ENCODE measurements at regions not wholly inside any gene's neighbourhood (a gene's known extent, or its start where the extent isn't known, plus 50 kb on each side); places are given as distances from the start of the nearest gene placed in this dataset.

- no peak overlapping the region for H3K27ac ChIP-seq
- ATAC-seq (ENCODE audit: low FRiP score in 2 of 2) (no peak), DNase-seq (no peak)
- no peaks in the 10 kb centered on the region for H3K27me3 ChIP-seq
- no peaks in the 10 kb centered on the region for H3K4me1 ChIP-seq
- WGBS, 2 donors, result 79 to 84% methylated on average over 3 of the region's 3 CpGs
- TF ChIP-seq EP300 (IDR thresholded peaks at IDR 0.05) (no peak), POLR2AphosphoS5 (IDR thresholded peaks at IDR 0.05) (no peak), POLR2A (IDR thresholded peaks at IDR 0.05) (no peak)
- TF ChIP-seq, protein P1, sequence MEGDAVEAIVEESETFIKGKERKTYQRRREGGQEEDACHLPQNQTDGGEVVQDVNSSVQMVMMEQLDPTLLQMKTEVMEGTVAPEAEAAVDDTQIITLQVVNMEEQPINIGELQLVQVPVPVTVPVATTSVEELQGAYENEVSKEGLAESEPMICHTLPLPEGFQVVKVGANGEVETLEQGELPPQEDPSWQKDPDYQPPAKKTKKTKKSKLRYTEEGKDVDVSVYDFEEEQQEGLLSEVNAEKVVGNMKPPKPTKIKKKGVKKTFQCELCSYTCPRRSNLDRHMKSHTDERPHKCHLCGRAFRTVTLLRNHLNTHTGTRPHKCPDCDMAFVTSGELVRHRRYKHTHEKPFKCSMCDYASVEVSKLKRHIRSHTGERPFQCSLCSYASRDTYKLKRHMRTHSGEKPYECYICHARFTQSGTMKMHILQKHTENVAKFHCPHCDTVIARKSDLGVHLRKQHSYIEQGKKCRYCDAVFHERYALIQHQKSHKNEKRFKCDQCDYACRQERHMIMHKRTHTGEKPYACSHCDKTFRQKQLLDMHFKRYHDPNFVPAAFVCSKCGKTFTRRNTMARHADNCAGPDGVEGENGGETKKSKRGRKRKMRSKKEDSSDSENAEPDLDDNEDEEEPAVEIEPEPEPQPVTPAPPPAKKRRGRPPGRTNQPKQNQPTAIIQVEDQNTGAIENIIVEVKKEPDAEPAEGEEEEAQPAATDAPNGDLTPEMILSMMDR (IDR thresholded peaks at IDR 0.05), result no peak
- no peak overlapping the region for H3K4me3 ChIP-seq
- no peaks in the 10 kb centered on the region for H3K36me3 ChIP-seq
- no peaks in the 10 kb centered on the region for H3K9me3 ChIP-seq
Measured at GRCh38 chr2:156115338-156115737, 217.2 kb downstream of the NR4A2 start.

GRCh38 chr2:156112323-156112722 is 220.2 kb downstream of the NR4A2 start:
- DNase-seq (no peak), ATAC-seq (ENCODE audit: low FRiP score in 2 of 2) (no peak)
- no peak overlapping the region for H3K27ac ChIP-seq
- H3K36me3 ChIP-seq, result no peaks in the 10 kb centered on the region
- no peaks in the 10 kb centered on the region for H3K9me3 ChIP-seq
- whole genome bisulfite sequencing, 2 donors, result 76 to 86% methylated on average over 1 of the region's 1 CpG
- H3K4me3 ChIP-seq, result no peak overlapping the region
- H3K27me3 ChIP-seq, result no peaks in the 10 kb centered on the region
- no peak for TF ChIP-seq POLR2AphosphoS5 (IDR thresholded peaks at IDR 0.05)
- TF ChIP-seq POLR2A (IDR thresholded peaks at IDR 0.05), result no peak
- TF ChIP-seq, protein P1 (IDR thresholded peaks at IDR 0.05), result no peak
- TF ChIP-seq EP300 (IDR thresholded peaks at IDR 0.05), result no peak
- H3K4me1 ChIP-seq, result no peaks in the 10 kb centered on the region

DNA sequence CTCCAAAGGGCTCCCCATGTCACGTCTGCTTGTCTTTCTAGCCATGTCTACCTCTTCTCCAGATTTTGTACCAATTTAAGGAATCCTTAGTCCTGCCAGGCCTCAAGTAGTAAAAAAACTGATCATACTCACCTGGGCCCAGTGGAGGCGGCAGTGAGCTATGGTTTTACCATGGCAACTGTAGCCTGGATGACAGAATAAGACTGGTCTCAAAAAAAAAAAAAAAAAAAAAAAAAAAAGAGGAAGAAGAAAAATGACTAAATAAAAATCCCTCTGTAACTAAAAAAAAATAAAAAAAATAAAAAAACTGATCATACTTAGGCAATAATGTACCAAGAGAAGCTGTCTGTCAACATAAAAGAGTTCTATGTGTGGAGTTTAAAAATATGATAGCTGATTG is 221.6 kb downstream of the NR4A2 start:
- ATAC-seq (ENCODE audit: low FRiP score in 2 of 2), result no peak
- Histone ChIP-seq H3K4me1 (no peaks in the 10 kb centered on the region), H3K9me3 (no peaks in the 10 kb centered on the region), H3K27ac (no peak overlapping the region), H3K27me3 (no peaks in the 10 kb centered on the region), H3K4me3 (no peak overlapping the region), H3K36me3 (no peaks in the 10 kb centered on the region)
- TF ChIP-seq, protein P1 (IDR thresholded peaks at IDR 0.05), result no peak
- no peak for TF ChIP-seq POLR2AphosphoS5 (IDR thresholded peaks at IDR 0.05)
- TF ChIP-seq POLR2A (IDR thresholded peaks at IDR 0.05), result no peak
- no peak for TF ChIP-seq EP300 (IDR thresholded peaks at IDR 0.05)
- no peak for DNase-seq
- WGBS, 2 donors, result 43 to 55% methylated on average over 2 of the region's 2 CpGs

DNA sequence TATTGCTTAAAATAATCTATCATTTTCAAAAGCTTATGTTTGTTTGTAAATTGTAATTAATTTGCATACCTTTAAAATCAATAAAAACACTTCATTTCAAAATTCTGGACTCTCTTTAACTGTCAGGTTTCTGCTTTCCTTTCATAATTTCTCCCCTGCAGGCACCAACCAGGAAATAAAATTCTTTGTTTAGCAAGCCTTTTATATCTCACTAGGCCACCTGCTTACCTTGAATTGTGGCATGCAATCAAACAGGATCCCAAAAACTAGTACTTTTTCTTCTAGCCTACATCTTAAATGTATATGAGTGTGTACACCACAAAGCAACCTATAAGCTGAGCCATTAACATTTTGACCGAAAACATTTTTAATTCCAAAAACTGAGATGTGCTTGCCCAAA is 233.1 kb downstream of the NR4A2 start:
- no peak overlapping the region for H3K27ac ChIP-seq
- no peak for ATAC-seq (ENCODE audit: low FRiP score in 2 of 2)
- no peak for TF ChIP-seq POLR2AphosphoS5 (IDR thresholded peaks at IDR 0.05)
- TF ChIP-seq, protein P1 (IDR thresholded peaks at IDR 0.05), result no peak
- no peak overlapping the region for H3K4me3 ChIP-seq
- H3K36me3 ChIP-seq, result no peaks in the 10 kb centered on the region
- no peak for DNase-seq
- H3K27me3 ChIP-seq, result no peaks in the 10 kb centered on the region
- no peaks in the 10 kb centered on the region for H3K4me1 ChIP-seq
- H3K9me3 ChIP-seq, result no peaks in the 10 kb centered on the region
- 95 to 97% methylated on average over 1 of the region's 1 CpG for WGBS, 2 donors

DNA sequence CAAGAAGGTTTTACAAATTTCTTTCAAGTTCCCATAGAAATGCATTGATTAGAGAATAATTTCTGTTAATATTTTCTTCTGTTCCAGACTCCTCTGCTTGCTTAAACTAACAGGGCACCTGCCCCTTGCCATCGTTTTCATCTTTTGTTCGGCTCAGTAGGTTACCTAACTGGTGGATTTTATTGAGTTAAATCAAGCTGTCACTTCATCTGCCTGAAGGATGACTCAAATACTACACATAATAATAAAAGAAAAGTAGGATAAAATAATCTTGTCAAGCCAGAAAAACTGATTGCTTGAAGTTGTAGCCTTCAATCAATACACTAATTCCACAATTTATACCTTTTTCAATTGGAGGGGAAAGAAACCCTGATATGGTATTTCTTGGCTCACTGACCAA is 234.0 kb downstream of the NR4A2 start:
- Histone ChIP-seq H3K27ac (no peak overlapping the region), H3K4me3 (no peak overlapping the region), H3K9me3 (no peaks in the 10 kb centered on the region), H3K36me3 (no peaks in the 10 kb centered on the region), H3K27me3 (no peaks in the 10 kb centered on the region), H3K4me1 (no peaks in the 10 kb centered on the region)
- no peak for ATAC-seq (ENCODE audit: low FRiP score in 2 of 2)
- TF ChIP-seq EP300 (IDR thresholded peaks at IDR 0.05), result no peak
- no peak for TF ChIP-seq POLR2A (IDR thresholded peaks at IDR 0.05)
- no peak for TF ChIP-seq POLR2AphosphoS5 (IDR thresholded peaks at IDR 0.05)
- TF ChIP-seq, protein P1 (IDR thresholded peaks at IDR 0.05), result no peak
- 68 to 87% methylated on average over 2 of the region's 2 CpGs for WGBS, 2 donors
- DNase-seq, result no peak
